Thymus (tissue), 11 donors: ENCODE measurements at regions not wholly inside any gene's neighbourhood (a gene's known extent, or its start where the extent isn't known, plus 50 kb on each side); places are given as distances from the start of the nearest gene placed in this dataset.

Source experiments
- DNase-seq, 9 donors: peaks; one replicate each; pipeline ENCODE4 v3.0.0-alpha.2; 2013; ENCODE audit warnings: low spot score in 9 of 9, low read depth in 6 of 9, missing footprints in 1 of 9
- H3K27ac ChIP-seq, 2 donors: one replicate each; pipeline ENCODE4 v1.5.1; 2013; ENCODE audit warnings: control low read depth in 1 of 2, low read depth in 1 of 2, low read length in 1 of 2, mild to moderate bottlenecking in 1 of 2, moderate library complexity in 1 of 2
- H3K27me3 ChIP-seq, 2 donors: one replicate each; pipeline ENCODE4 v1.5.1; 2013; ENCODE audit warnings: low read length in 1 of 2; ENCODE audit not compliant: control insufficient read depth in 2 of 2, insufficient read depth in 1 of 2
- H3K36me3 ChIP-seq, 2 donors: one replicate each; pipeline ENCODE4 v1.5.1; 2013; ENCODE audit warnings: low read length in 1 of 2, mild to moderate bottlenecking in 1 of 2, moderate library complexity in 1 of 2; ENCODE audit not compliant: control insufficient read depth in 2 of 2, insufficient read depth in 2 of 2
- H3K4me1 ChIP-seq, 2 donors: one replicate each; pipeline ENCODE4 v1.5.1; 2013; ENCODE audit warnings: low read length in 2 of 2; ENCODE audit not compliant: control insufficient read depth in 2 of 2, insufficient read depth in 2 of 2
- H3K4me3 ChIP-seq, 2 donors: one replicate each; pipeline ENCODE4 v1.5.1; 2013; ENCODE audit warnings: low read length in 2 of 2, control low read depth in 1 of 2, mild to moderate bottlenecking in 1 of 2
- H3K9me3 ChIP-seq, 2 donors: one replicate each; pipeline ENCODE4 v1.5.1; 2013; ENCODE audit warnings: low read length in 1 of 2, mild to moderate bottlenecking in 1 of 2; ENCODE audit not compliant: control insufficient read depth in 2 of 2, insufficient read depth in 1 of 2
- WGBS: extraction: QIAGEN DNeasy Blood & Tissue Kit; methylation state at CpG from one replicate; pipeline ENCODE4 v1.1.7; 2013; 5-methylcytosine and 5-hydroxymethylcytosine counted together
- donor health status: healthy.

- WGBS, result 88% methylated on average over 1 of the region's 1 CpG
- H3K36me3 ChIP-seq, result no peaks in the 10 kb centered on the region
- H3K9me3 ChIP-seq, result no peaks in the 10 kb centered on the region
- H3K27ac ChIP-seq, result no peak overlapping the region
- H3K27me3 ChIP-seq, result no peaks in the 10 kb centered on the region
- no peaks in the 10 kb centered on the region for H3K4me1 ChIP-seq
- no peak overlapping the region for H3K4me3 ChIP-seq
- DNase-seq, result no peak
Measured at GRCh38 chr15:96521386-96521785, 190.9 kb downstream of the NR2F2 start.

- H3K27me3 ChIP-seq, result no peaks in the 10 kb centered on the region
- DNase-seq, result no peak
- no peaks in the 10 kb centered on the region for H3K4me1 ChIP-seq
- no peaks in the 10 kb centered on the region for H3K9me3 ChIP-seq
- no peak overlapping the region for H3K27ac ChIP-seq
- H3K36me3 ChIP-seq, result no peaks in the 10 kb centered on the region
- 83% methylated on average over 5 of the region's 5 CpGs for WGBS
- H3K4me3 ChIP-seq, result no peak overlapping the region
Measured at GRCh38 chr15:96524676-96525417, 194.3 kb downstream of the NR2F2 start.

GRCh38 chr15:96535148-96535547 is 204.6 kb downstream of the NR2F2 start:
- no peaks in the 10 kb centered on the region for H3K27me3 ChIP-seq
- no peak overlapping the region for H3K4me3 ChIP-seq
- no peaks in the 10 kb centered on the region for H3K36me3 ChIP-seq
- no peak overlapping the region for H3K27ac ChIP-seq
- 85% methylated on average over 4 of the region's 4 CpGs for WGBS
- no peaks in the 10 kb centered on the region for H3K9me3 ChIP-seq
- no peak for DNase-seq
- H3K4me1 ChIP-seq, result no peaks in the 10 kb centered on the region

GRCh38 chr15:96538491-96538890 is 208.0 kb downstream of the NR2F2 start:
- DNase-seq, result no peak
- H3K9me3 ChIP-seq, result no peaks in the 10 kb centered on the region
- H3K4me1 ChIP-seq, result no peaks in the 10 kb centered on the region
- H3K27me3 ChIP-seq, result no peaks in the 10 kb centered on the region
- WGBS, result 90% methylated on average over 3 of the region's 3 CpGs
- H3K27ac ChIP-seq, result no peak overlapping the region
- H3K4me3 ChIP-seq, result no peak overlapping the region
- no peaks in the 10 kb centered on the region for H3K36me3 ChIP-seq

- no peaks in the 10 kb centered on the region for H3K4me1 ChIP-seq
- no peaks in the 10 kb centered on the region for H3K9me3 ChIP-seq
Measured at GRCh38 chr15:96540283-96540682, 209.8 kb downstream of the NR2F2 start.

GRCh38 chr15:96542130-96542770 is 211.8 kb downstream of the NR2F2 start:
- Histone ChIP-seq H3K9me3 (no peaks in the 10 kb centered on the region), H3K4me1 (no peaks in the 10 kb centered on the region), H3K27ac (no peak overlapping the region), H3K36me3 (no peaks in the 10 kb centered on the region), H3K27me3 (no peaks in the 10 kb centered on the region), H3K4me3 (no peak overlapping the region)
- WGBS, result 94% methylated on average over 4 of the region's 4 CpGs
- DNase-seq, result no peak

More at GRCh38 chr15:96540283-96540682, 209.8 kb downstream of the NR2F2 start:
- Histone ChIP-seq H3K36me3 (no peaks in the 10 kb centered on the region), H3K27me3 (no peaks in the 10 kb centered on the region), H3K27ac (no peak overlapping the region), H3K4me3 (no peak overlapping the region)
- WGBS, result 92% methylated on average over 7 of the region's 7 CpGs
- no peak for DNase-seq

- no peak overlapping the region for H3K27ac ChIP-seq
- no peaks in the 10 kb centered on the region for H3K27me3 ChIP-seq
- WGBS, result 77% methylated on average over 5 of the region's 5 CpGs
- no peaks in the 10 kb centered on the region for H3K36me3 ChIP-seq
- H3K4me1 ChIP-seq, result no peaks in the 10 kb centered on the region
- DNase-seq, result no peak
- no peak overlapping the region for H3K4me3 ChIP-seq
- H3K9me3 ChIP-seq, result no peaks in the 10 kb centered on the region
Measured at GRCh38 chr15:96544162-96544756, 213.8 kb downstream of the NR2F2 start.

- Histone ChIP-seq H3K4me1 (no peaks in the 10 kb centered on the region), H3K4me3 (no peak overlapping the region), H3K27me3 (no peaks in the 10 kb centered on the region), H3K36me3 (no peaks in the 10 kb centered on the region), H3K27ac (no peak overlapping the region), H3K9me3 (no peaks in the 10 kb centered on the region)
- WGBS, result 93% methylated on average over 1 of the region's 1 CpG
- DNase-seq, result no peak
Measured at GRCh38 chr15:96549136-96549535, 218.6 kb downstream of the NR2F2 start.

GRCh38 chr15:96551196-96551595 is 220.7 kb downstream of the NR2F2 start:
- 92% methylated on average over 4 of the region's 4 CpGs for WGBS

More at GRCh38 chr15:96551196-96551595, 220.7 kb downstream of the NR2F2 start:
- no peaks in the 10 kb centered on the region for H3K27me3 ChIP-seq
- H3K36me3 ChIP-seq, result no peaks in the 10 kb centered on the region
- no peak overlapping the region for H3K4me3 ChIP-seq
- H3K27ac ChIP-seq, result no peak overlapping the region
- no peak for DNase-seq
- H3K4me1 ChIP-seq, result no peaks in the 10 kb centered on the region
- H3K9me3 ChIP-seq, result no peaks in the 10 kb centered on the region
